MCF 10A (cell line): ENCODE measurements at regions not wholly inside any gene's neighbourhood (a gene's known extent, or its start where the extent isn't known, plus 50 kb on each side); places are given as distances from the start of the nearest gene placed in this dataset.
"Not testable (repeated sequence)": the region's sequence is repeated elsewhere in the genome, so short reads cannot be mapped to it uniquely, and the experiment has no call there.

ENCODE experiments used
- BruUV-seq: library from RNA; stranded (reverse); fragments of 400-500 nt; replicated peaks from 2 replicates; lab custom pipeline; 2021; lab: Mats Ljungman, UMichigan
- CTCF ChIA-PET: fragments of 300-600 bp; sonication (Branson Sonifier 250); formaldehyde crosslinking; extraction: SDS; loops from one replicate; lab custom pipeline; 2021; ENCODE audit warnings: antibody characterized with exemption, inconsistent platforms; lab: Yijun Ruan, JAX
- POLR2A ChIA-PET: fragments of 300-600, 350-650 bp; sonication (Branson Sonifier 250); formaldehyde crosslinking; extraction: SDS; loops from one replicate; lab custom pipeline; 2020; ENCODE audit warnings: antibody characterized with exemption, inconsistent platforms; lab: Yijun Ruan, JAX
- DNase-seq: peaks from one replicate; pipeline ENCODE4 v3.0.0-alpha.2; 2018; ENCODE audit not compliant: unreplicated experiment
- H3K27ac Mint-ChIP-seq: one replicate; pipeline ENCODE4 v1.8.0; 2022; ENCODE audit warnings: mild to moderate bottlenecking, low read depth, mixed read lengths; ENCODE audit not compliant: unreplicated experiment
- H3K27me3 Mint-ChIP-seq: one replicate; pipeline ENCODE4 v1.8.0; 2022; ENCODE audit warnings: mixed read lengths; ENCODE audit not compliant: insufficient read depth, unreplicated experiment
- H3K36me3 Mint-ChIP-seq: one replicate; pipeline ENCODE4 v1.8.0; 2022; ENCODE audit warnings: mild to moderate bottlenecking, moderate library complexity, mixed read lengths; ENCODE audit not compliant: insufficient read depth, unreplicated experiment
- H3K4me1 Mint-ChIP-seq: one replicate; pipeline ENCODE4 v1.8.0; 2022; ENCODE audit warnings: mixed read lengths; ENCODE audit not compliant: insufficient read depth, unreplicated experiment
- H3K4me3 Mint-ChIP-seq: one replicate; pipeline ENCODE4 v1.8.0; 2022; ENCODE audit warnings: mild to moderate bottlenecking, moderate library complexity, mixed read lengths; ENCODE audit not compliant: unreplicated experiment
- H3K9me3 Mint-ChIP-seq: one replicate; pipeline ENCODE4 v1.8.0; 2022; ENCODE audit warnings: mixed read lengths; ENCODE audit not compliant: unreplicated experiment
- CTCF ChIP-seq: fragments of 200-600 bp; IDR thresholded peaks from one replicate; pipeline ENCODE4 v1.8.0; 2022; ENCODE audit warnings: antibody characterized with exemption, mild to moderate bottlenecking; ENCODE audit not compliant: unreplicated experiment
- intact Hi-C: fragments of 100-400 bp; cut with micrococcal nuclease; formaldehyde crosslinking; loops from 2 replicates; pipeline ENCODE4 v1.14.1; 2022

GRCh38 chr7:109893231-109893630 lies 1197.7 kb upstream of the LRRN3 start:
- no peaks in the 10 kb centered on the region for H3K27me3 Mint-ChIP-seq
- POLR2A ChIA-PET = no interaction called here
- no peaks in the 10 kb centered on the region for H3K36me3 Mint-ChIP-seq
- TF ChIP-seq CTCF = no peak
- no TSS peak for BruUV-seq
- H3K4me1 Mint-ChIP-seq = peaks cover 9% of the 10 kb centered on the region
- no peaks in the 10 kb centered on the region for H3K9me3 Mint-ChIP-seq
- CTCF ChIA-PET = interaction anchor here (0.6 kb wide), 1 partner anchor 127 kb away, joined by 3 read pairs; no protein-coding TSS in a partner anchor
- DNase-seq = no peak
- H3K4me3 Mint-ChIP-seq = no peak overlapping the region
- no peak overlapping the region for H3K27ac Mint-ChIP-seq
- intact Hi-C loops = no loop called here

GRCh38 chr7:109895536-109895935 lies 1195.4 kb upstream of the LRRN3 start:
- peaks cover 9% of the 10 kb centered on the region for H3K4me1 Mint-ChIP-seq
- no peak overlapping the region for H3K27ac Mint-ChIP-seq
- H3K36me3 Mint-ChIP-seq = no peaks in the 10 kb centered on the region
- no TSS peak for BruUV-seq
- no peak for DNase-seq
- ChIA-PET CTCF (interaction anchor here (0.6 to 0.7 kb wide), 2 partner anchors 8 to 1230 kb away, joined by 3 to 4 read pairs; no protein-coding TSS in a partner anchor), POLR2A (no interaction called here)
- intact Hi-C loops = no loop called here
- H3K9me3 Mint-ChIP-seq = no peaks in the 10 kb centered on the region
- no peak overlapping the region for H3K4me3 Mint-ChIP-seq
- TF ChIP-seq CTCF = no peak
- H3K27me3 Mint-ChIP-seq = no peaks in the 10 kb centered on the region

- ChIA-PET POLR2A (no interaction called here), CTCF (no interaction called here)
- no TSS peak for BruUV-seq
- Mint-ChIP-seq H3K4me3 (no peak overlapping the region), H3K9me3 (no peaks in the 10 kb centered on the region), H3K27ac (no peak overlapping the region), H3K36me3 (no peaks in the 10 kb centered on the region), H3K4me1 (peaks cover 7% of the 10 kb centered on the region), H3K27me3 (no peaks in the 10 kb centered on the region)
- intact Hi-C loops = no loop called here
- no peak for TF ChIP-seq CTCF
- DNase-seq = peak; percentile 13
Observed at GRCh38 chr7:109901926-109902325, 1189.0 kb upstream of the LRRN3 start.

GRCh38 chr7:109905368-109906065 lies 1185.4 kb upstream of the LRRN3 start:
- H3K27me3 Mint-ChIP-seq, H3K4me1 Mint-ChIP-seq, BruUV-seq, POLR2A ChIA-PET, H3K4me3 Mint-ChIP-seq, intact Hi-C loops, DNase-seq, H3K36me3 Mint-ChIP-seq, H3K27ac Mint-ChIP-seq, H3K9me3 Mint-ChIP-seq, CTCF ChIA-PET: not testable (repeated sequence)
